ENCODE measurements at regions not wholly inside any gene's neighbourhood (a gene's known extent, or its start where the extent isn't known, plus 50 kb on each side); places are given as distances from the start of the nearest gene placed in this dataset.

DNA sequence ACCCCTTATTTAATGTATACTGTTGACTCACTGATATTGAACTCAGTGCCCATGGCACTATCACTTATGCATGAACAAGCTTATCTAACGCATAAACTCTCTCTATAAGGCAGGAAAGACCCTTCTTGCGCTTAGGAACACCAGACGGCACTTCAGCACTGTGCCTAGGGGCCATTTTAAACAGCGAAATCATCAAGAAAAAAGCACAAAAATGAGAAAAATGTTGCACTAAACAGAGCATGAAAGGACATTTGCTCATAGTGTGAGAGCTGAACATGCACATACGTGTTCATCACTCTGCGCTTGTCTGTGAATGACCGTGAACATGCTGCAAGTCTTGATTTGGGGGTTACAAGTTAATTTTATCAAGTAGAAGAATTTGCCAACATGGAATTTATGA lies 109.6 kb downstream of the WDR11 start:
- no peak overlapping the region for H4K8ac ChIP-seq (ENCODE audit: low read depth, low read length)
- DNase-seq: peak in 1 of 2 donors; percentile 82
- no peak overlapping the region for H3K4me2 ChIP-seq (ENCODE audit: low read length)
- H3K36me3 ChIP-seq (ENCODE audit: control insufficient read depth in 1 of 2, insufficient read depth in 2 of 2, low read length in 2 of 2): no peaks in the 10 kb centered on the region
- no peaks in the 10 kb centered on the region for H3K9me3 ChIP-seq (ENCODE audit: insufficient read depth, low read depth, low read length)
- peaks cover 24 to 32% of the 10 kb centered on the region in 2 experiments for H3K4me1 ChIP-seq (ENCODE audit: control insufficient read depth in 1 of 2, insufficient read depth in 2 of 2, low read length in 2 of 2)
- H3K4ac ChIP-seq (ENCODE audit: low read depth, low read length): no peak overlapping the region
- H3K27ac ChIP-seq (ENCODE audit: low read depth, low read length): peak overlapping the region; percentile 6
- no peak overlapping the region for H2BK120ac ChIP-seq (ENCODE audit: insufficient read depth, low read length, poor library complexity)
- no peaks in the 10 kb centered on the region for H3K79me2 ChIP-seq (ENCODE audit: control insufficient read depth, insufficient read depth, low read length, poor library complexity)
- no peak overlapping the region for H3K18ac ChIP-seq (ENCODE audit: low read length)
- peak overlapping the region; percentile 4 for H2BK5ac ChIP-seq (ENCODE audit: low read depth, low read length, poor library complexity)
- no peak overlapping the region for H3K4me3 ChIP-seq (ENCODE audit: low read depth, low read length)
- no peak overlapping the region for H3K23ac ChIP-seq (ENCODE audit: low read length)
- H2AK5ac ChIP-seq (ENCODE audit: low read length): no peak overlapping the region
- H2BK12ac ChIP-seq (ENCODE audit: low read length): no peak overlapping the region
- H4K91ac ChIP-seq (ENCODE audit: low read depth, low read length): peak overlapping the region; percentile 11
- H3K27me3 ChIP-seq (ENCODE audit: insufficient read depth, low read length): no peaks in the 10 kb centered on the region
- H3K14ac ChIP-seq (ENCODE audit: low read length): no peak overlapping the region
- no CpG with 5 or more reads among the region's 7 CpGs for WGBS (ENCODE audit: extremely low coverage, insufficient coverage, insufficient read length)
- no peak overlapping the region for H2AFZ ChIP-seq (ENCODE audit: insufficient read depth, low read length, poor library complexity)
- H4K12ac ChIP-seq (ENCODE audit: low read depth, low read length): no peak overlapping the region
- no peak overlapping the region for H3K9ac ChIP-seq (ENCODE audit: low read length)
- peaks cover 16% of the 10 kb centered on the region for H3K79me1 ChIP-seq (ENCODE audit: low read length)

DNA sequence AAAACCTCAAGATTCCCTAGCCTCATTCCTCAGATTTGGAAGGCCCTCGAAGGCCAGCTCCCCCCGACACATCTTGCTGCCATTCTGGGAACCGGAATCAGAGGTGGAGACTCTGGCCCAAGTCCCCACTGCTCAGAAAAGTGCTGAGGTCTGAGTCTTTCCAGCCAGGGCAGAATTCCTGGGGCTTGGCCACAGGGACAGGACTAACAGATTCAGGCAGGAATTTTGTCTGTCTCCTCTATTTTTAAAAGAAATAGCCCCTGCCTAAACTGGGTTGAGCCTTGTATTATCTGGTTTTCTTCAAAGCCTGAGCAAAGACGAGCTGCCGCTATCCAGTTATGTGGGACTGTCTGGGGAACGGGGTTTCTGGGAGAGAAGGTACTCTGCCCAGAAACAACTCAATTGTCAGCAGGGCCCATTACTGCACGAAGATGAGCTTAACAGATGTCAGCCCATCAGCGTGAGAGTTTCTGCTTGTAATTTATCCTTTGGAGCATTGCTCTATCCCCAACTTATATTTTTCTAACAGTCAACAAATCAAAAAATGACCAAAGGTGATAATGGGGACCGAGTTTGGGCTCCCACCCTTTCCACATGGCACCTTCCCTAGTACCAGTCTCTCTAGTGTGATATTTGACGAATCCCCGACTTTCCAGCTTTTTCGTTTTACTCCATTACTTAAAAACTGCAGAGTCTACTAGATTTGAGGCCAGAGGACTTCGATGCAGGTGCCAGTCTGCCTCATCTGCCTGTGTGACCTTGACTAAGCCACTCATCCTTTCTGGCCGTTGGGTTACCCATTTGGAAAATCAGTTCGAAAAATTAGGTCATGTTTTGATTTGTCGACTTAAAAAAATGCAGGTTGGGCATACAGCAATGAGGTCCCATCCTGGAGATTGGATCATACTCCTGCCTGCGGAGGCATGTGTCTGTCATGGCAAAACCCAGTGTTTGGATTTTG lies 110.9 kb downstream of the WDR11 start:
- H3K4ac ChIP-seq (ENCODE audit: low read depth, low read length): no peak overlapping the region
- peak overlapping the region; percentile 43 for H2BK120ac ChIP-seq (ENCODE audit: insufficient read depth, low read length, poor library complexity)
- H2AK5ac ChIP-seq (ENCODE audit: low read length): no peak overlapping the region
- no peaks in the 10 kb centered on the region for H3K79me2 ChIP-seq (ENCODE audit: control insufficient read depth, insufficient read depth, low read length, poor library complexity)
- H3K79me1 ChIP-seq (ENCODE audit: low read length): peaks cover 16% of the 10 kb centered on the region
- peak overlapping the region; percentile 19 for H3K14ac ChIP-seq (ENCODE audit: low read length)
- peaks cover 28 to 32% of the 10 kb centered on the region in 2 experiments for H3K4me1 ChIP-seq (ENCODE audit: control insufficient read depth in 1 of 2, insufficient read depth in 2 of 2, low read length in 2 of 2)
- H3K27ac ChIP-seq (ENCODE audit: low read depth, low read length): peak overlapping the region; percentile 84
- peak overlapping the region; percentile 73 for H2BK12ac ChIP-seq (ENCODE audit: low read length)
- no peak overlapping the region for H4K12ac ChIP-seq (ENCODE audit: low read depth, low read length)
- H4K91ac ChIP-seq (ENCODE audit: low read depth, low read length): peak overlapping the region; percentile 84
- no peaks in the 10 kb centered on the region for H3K9me3 ChIP-seq (ENCODE audit: insufficient read depth, low read depth, low read length)
- WGBS (ENCODE audit: extremely low coverage, insufficient coverage, insufficient read length): no CpG with 5 or more reads among the region's 17 CpGs
- no peaks in the 10 kb centered on the region for H3K36me3 ChIP-seq (ENCODE audit: control insufficient read depth in 1 of 2, insufficient read depth in 2 of 2, low read length in 2 of 2)
- H3K9ac ChIP-seq (ENCODE audit: low read length): no peak overlapping the region
- no peak overlapping the region for H2AFZ ChIP-seq (ENCODE audit: insufficient read depth, low read length, poor library complexity)
- H2BK5ac ChIP-seq (ENCODE audit: low read depth, low read length, poor library complexity): peak overlapping the region; percentile 78
- peak overlapping the region; percentile 14 for H3K4me2 ChIP-seq (ENCODE audit: low read length)
- no peak for DNase-seq
- H3K23ac ChIP-seq (ENCODE audit: low read length): no peak overlapping the region
- peak overlapping the region; percentile 38 for H3K18ac ChIP-seq (ENCODE audit: low read length)
- H3K27me3 ChIP-seq (ENCODE audit: insufficient read depth, low read length): no peaks in the 10 kb centered on the region
- H4K8ac ChIP-seq (ENCODE audit: low read depth, low read length): peak overlapping the region; percentile 39
- H3K4me3 ChIP-seq (ENCODE audit: low read depth, low read length): no peak overlapping the region

GRCh38 chr10:120962756-120963593 lies 111.8 kb downstream of the WDR11 start:
- peak overlapping the region; percentile 84 for H4K91ac ChIP-seq (ENCODE audit: low read depth, low read length)
- H3K9me3 ChIP-seq (ENCODE audit: insufficient read depth, low read depth, low read length): peaks cover 1% of the 10 kb centered on the region
- H3K27me3 ChIP-seq (ENCODE audit: insufficient read depth, low read length): no peaks in the 10 kb centered on the region
- peak overlapping the region; percentile 47 for H3K18ac ChIP-seq (ENCODE audit: low read length)
- H3K9ac ChIP-seq (ENCODE audit: low read length): no peak overlapping the region
- no peak overlapping the region for H3K4ac ChIP-seq (ENCODE audit: low read depth, low read length)
- H3K23ac ChIP-seq (ENCODE audit: low read length): no peak overlapping the region
- no peak overlapping the region for H2AFZ ChIP-seq (ENCODE audit: insufficient read depth, low read length, poor library complexity)
- peak overlapping the region; percentile 39 for H2AK5ac ChIP-seq (ENCODE audit: low read length)
- H3K4me2 ChIP-seq (ENCODE audit: low read length): peak overlapping the region; percentile 9
- H3K79me2 ChIP-seq (ENCODE audit: control insufficient read depth, insufficient read depth, low read length, poor library complexity): no peaks in the 10 kb centered on the region
- H3K36me3 ChIP-seq (ENCODE audit: control insufficient read depth in 1 of 2, insufficient read depth in 2 of 2, low read length in 2 of 2): no peaks in the 10 kb centered on the region
- H3K79me1 ChIP-seq (ENCODE audit: low read length): peaks cover 16% of the 10 kb centered on the region
- peak overlapping the region; percentile 53 for H3K14ac ChIP-seq (ENCODE audit: low read length)
- no peak overlapping the region for H3K4me3 ChIP-seq (ENCODE audit: low read depth, low read length)
- no peak overlapping the region for H4K12ac ChIP-seq (ENCODE audit: low read depth, low read length)
- H2BK120ac ChIP-seq (ENCODE audit: insufficient read depth, low read length, poor library complexity): peak overlapping the region; percentile 43
- DNase-seq: no peak
- H2BK12ac ChIP-seq (ENCODE audit: low read length): peak overlapping the region; percentile 73
- peaks cover 28 to 32% of the 10 kb centered on the region in 2 experiments for H3K4me1 ChIP-seq (ENCODE audit: control insufficient read depth in 1 of 2, insufficient read depth in 2 of 2, low read length in 2 of 2)
- no CpG with 5 or more reads among the region's 23 CpGs for WGBS (ENCODE audit: extremely low coverage, insufficient coverage, insufficient read length)
- peak overlapping the region; percentile 78 for H2BK5ac ChIP-seq (ENCODE audit: low read depth, low read length, poor library complexity)
- H4K8ac ChIP-seq (ENCODE audit: low read depth, low read length): peak overlapping the region; percentile 39
- peak overlapping the region; percentile 84 for H3K27ac ChIP-seq (ENCODE audit: low read depth, low read length)

DNA sequence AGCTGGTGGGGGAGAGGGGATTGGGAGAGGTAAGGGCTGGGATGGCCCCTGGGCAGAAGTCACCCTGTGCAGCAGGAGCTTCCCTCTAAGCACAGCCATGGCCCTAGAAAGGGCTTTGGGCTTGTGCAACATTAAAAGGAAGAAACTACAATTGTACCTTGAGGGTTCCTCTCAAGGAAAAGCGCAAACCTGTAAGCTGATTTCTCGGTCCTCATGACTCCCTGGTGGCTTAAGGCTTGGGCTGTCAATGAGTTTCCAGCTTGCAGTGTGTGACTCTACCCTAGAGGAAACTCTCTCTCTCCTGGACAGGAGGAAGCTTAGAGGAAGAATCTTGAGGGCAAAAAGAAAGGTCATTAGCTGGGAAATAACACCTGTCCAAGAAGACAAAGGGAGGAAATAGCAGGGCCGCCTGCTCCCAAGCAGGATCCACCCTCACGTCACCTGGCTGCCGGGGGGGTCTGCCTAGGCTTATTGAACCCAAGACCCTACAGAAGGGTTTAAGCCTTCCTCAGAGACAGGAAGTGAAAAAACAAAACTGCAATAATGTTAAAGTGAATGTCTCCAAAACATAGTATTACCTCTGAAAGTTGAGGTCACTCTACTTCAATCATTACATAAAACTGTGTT lies 112.5 kb downstream of the WDR11 start:
- peaks cover 16% of the 10 kb centered on the region for H3K79me1 ChIP-seq (ENCODE audit: low read length)
- peak overlapping the region; percentile 9 for H3K4me2 ChIP-seq (ENCODE audit: low read length)
- H3K27me3 ChIP-seq (ENCODE audit: insufficient read depth, low read length): no peaks in the 10 kb centered on the region
- no peak overlapping the region for H4K12ac ChIP-seq (ENCODE audit: low read depth, low read length)
- WGBS (ENCODE audit: extremely low coverage, insufficient coverage, insufficient read length): no CpG with 5 or more reads among the region's 5 CpGs
- H3K4ac ChIP-seq (ENCODE audit: low read depth, low read length): no peak overlapping the region
- no peaks in the 10 kb centered on the region for H3K79me2 ChIP-seq (ENCODE audit: control insufficient read depth, insufficient read depth, low read length, poor library complexity)
- H2BK120ac ChIP-seq (ENCODE audit: insufficient read depth, low read length, poor library complexity): peak overlapping the region; percentile 15
- no peak overlapping the region for H4K8ac ChIP-seq (ENCODE audit: low read depth, low read length)
- peak overlapping the region; percentile 11 for H2BK12ac ChIP-seq (ENCODE audit: low read length)
- H2AK5ac ChIP-seq (ENCODE audit: low read length): no peak overlapping the region
- H3K14ac ChIP-seq (ENCODE audit: low read length): peak overlapping the region; percentile 53
- H3K4me3 ChIP-seq (ENCODE audit: low read depth, low read length): no peak overlapping the region
- H3K4me1 ChIP-seq (ENCODE audit: control insufficient read depth in 1 of 2, insufficient read depth in 2 of 2, low read length in 2 of 2): peaks cover 28 to 32% of the 10 kb centered on the region in 2 experiments
- peaks cover 1% of the 10 kb centered on the region for H3K9me3 ChIP-seq (ENCODE audit: insufficient read depth, low read depth, low read length)
- H3K9ac ChIP-seq (ENCODE audit: low read length): no peak overlapping the region
- no peak overlapping the region for H2AFZ ChIP-seq (ENCODE audit: insufficient read depth, low read length, poor library complexity)
- no peak for DNase-seq
- peak overlapping the region; percentile 32 for H4K91ac ChIP-seq (ENCODE audit: low read depth, low read length)
- no peaks in the 10 kb centered on the region for H3K36me3 ChIP-seq (ENCODE audit: control insufficient read depth in 1 of 2, insufficient read depth in 2 of 2, low read length in 2 of 2)
- no peak overlapping the region for H3K23ac ChIP-seq (ENCODE audit: low read length)
- H3K27ac ChIP-seq (ENCODE audit: low read depth, low read length): peak overlapping the region; percentile 42
- peak overlapping the region; percentile 14 for H2BK5ac ChIP-seq (ENCODE audit: low read depth, low read length, poor library complexity)
- H3K18ac ChIP-seq (ENCODE audit: low read length): peak overlapping the region; percentile 47

All from trophoblast cell (in vitro differentiated cells and primary cell).